ENCODE measurements at regions not wholly inside any gene's neighbourhood (a gene's known extent, or its start where the extent isn't known, plus 50 kb on each side); places are given as distances from the start of the nearest gene placed in this dataset.
"Not testable (repeated sequence)": the region's sequence is repeated elsewhere in the genome, so short reads cannot be mapped to it uniquely, and the experiment has no call there.

- H3K36me3 ChIP-seq (ENCODE audit: control insufficient read depth, insufficient read depth, low read length) = no peaks in the 10 kb centered on the region
- H3K4me3 ChIP-seq (ENCODE audit: extremely low read depth, insufficient read depth, low read length, poor library complexity, severe bottlenecking) = no peak overlapping the region
- H3K4me1 ChIP-seq (ENCODE audit: control insufficient read depth, insufficient read depth, low read length, poor library complexity, severe bottlenecking) = no peaks in the 10 kb centered on the region
- H3K9me3 ChIP-seq (ENCODE audit: control insufficient read depth, low read length) = no peaks in the 10 kb centered on the region
- 63 to 66% methylated on average over 2 to 4 of the region's 8 CpGs for WGBS, 2 experiments (ENCODE audit: insufficient coverage in 2 of 2)
- no peak overlapping the region for H3K27ac ChIP-seq (ENCODE audit: low read depth, low read length, severe bottlenecking)
Observed at GRCh38 chr5:6296524-6296923, 81.8 kb downstream of the MED10 start.

- H3K4me3 ChIP-seq (ENCODE audit: extremely low read depth, insufficient read depth, low read length, poor library complexity, severe bottlenecking) = no peak overlapping the region
- H3K36me3 ChIP-seq (ENCODE audit: control insufficient read depth, insufficient read depth, low read length) = no peaks in the 10 kb centered on the region
- H3K9me3 ChIP-seq (ENCODE audit: control insufficient read depth, low read length) = no peaks in the 10 kb centered on the region
- no peaks in the 10 kb centered on the region for H3K4me1 ChIP-seq (ENCODE audit: control insufficient read depth, insufficient read depth, low read length, poor library complexity, severe bottlenecking)
- WGBS, 2 experiments (ENCODE audit: insufficient coverage in 2 of 2) = no CpG with 5 or more reads among the region's 3 CpGs
- H3K27ac ChIP-seq (ENCODE audit: low read depth, low read length, severe bottlenecking) = no peak overlapping the region
Observed at GRCh38 chr5:6291961-6292360, 86.4 kb downstream of the MED10 start.

- Histone ChIP-seq H3K4me1 (ENCODE audit: control insufficient read depth, insufficient read depth, low read length, poor library complexity, severe bottlenecking) (no peaks in the 10 kb centered on the region), H3K4me3 (ENCODE audit: extremely low read depth, insufficient read depth, low read length, poor library complexity, severe bottlenecking) (no peak overlapping the region), H3K9me3 (ENCODE audit: control insufficient read depth, low read length) (no peaks in the 10 kb centered on the region), H3K36me3 (ENCODE audit: control insufficient read depth, insufficient read depth, low read length) (no peaks in the 10 kb centered on the region), H3K27ac (ENCODE audit: low read depth, low read length, severe bottlenecking) (no peak overlapping the region)
- 95 to 100% methylated on average over 2 to 3 of the region's 3 CpGs for WGBS, 2 experiments (ENCODE audit: insufficient coverage in 2 of 2)
Observed at GRCh38 chr5:6289239-6289638, 89.1 kb downstream of the MED10 start.

GRCh38 chr5:6287176-6287575, 91.2 kb downstream of the MED10 start:
- no peaks in the 10 kb centered on the region for H3K36me3 ChIP-seq (ENCODE audit: control insufficient read depth, insufficient read depth, low read length)
- no peak overlapping the region for H3K27ac ChIP-seq (ENCODE audit: low read depth, low read length, severe bottlenecking)
- H3K4me3 ChIP-seq (ENCODE audit: extremely low read depth, insufficient read depth, low read length, poor library complexity, severe bottlenecking) = no peak overlapping the region
- H3K4me1 ChIP-seq (ENCODE audit: control insufficient read depth, insufficient read depth, low read length, poor library complexity, severe bottlenecking) = no peaks in the 10 kb centered on the region
- 29% methylated on average over 4 of the region's 6 CpGs; no CpG with 5 or more reads in 1 of the 2 experiments for WGBS, 2 experiments (ENCODE audit: insufficient coverage in 2 of 2)
- H3K9me3 ChIP-seq (ENCODE audit: control insufficient read depth, low read length) = no peaks in the 10 kb centered on the region

- Histone ChIP-seq H3K4me3 (ENCODE audit: extremely low read depth, insufficient read depth, low read length, poor library complexity, severe bottlenecking) (no peak overlapping the region), H3K36me3 (ENCODE audit: control insufficient read depth, insufficient read depth, low read length) (no peaks in the 10 kb centered on the region), H3K9me3 (ENCODE audit: control insufficient read depth, low read length) (no peaks in the 10 kb centered on the region), H3K27ac (ENCODE audit: low read depth, low read length, severe bottlenecking) (no peak overlapping the region), H3K4me1 (ENCODE audit: control insufficient read depth, insufficient read depth, low read length, poor library complexity, severe bottlenecking) (no peaks in the 10 kb centered on the region)
- WGBS, 2 experiments (ENCODE audit: insufficient coverage in 2 of 2) = 94% methylated on average over 3 to 5 of the region's 7 CpGs
Observed at GRCh38 chr5:6286404-6286803, 91.9 kb downstream of the MED10 start.

- not testable (repeated sequence) for H3K9me3 ChIP-seq (ENCODE audit: control insufficient read depth, low read length); H3K27ac ChIP-seq (ENCODE audit: low read depth, low read length, severe bottlenecking); H3K36me3 ChIP-seq (ENCODE audit: control insufficient read depth, insufficient read depth, low read length); H3K4me1 ChIP-seq (ENCODE audit: control insufficient read depth, insufficient read depth, low read length, poor library complexity, severe bottlenecking); H3K4me3 ChIP-seq (ENCODE audit: extremely low read depth, insufficient read depth, low read length, poor library complexity, severe bottlenecking)
Observed at GRCh38 chr5:6284491-6284890, 93.9 kb downstream of the MED10 start.

GRCh38 chr5:6282352-6282751, 96.0 kb downstream of the MED10 start:
- Histone ChIP-seq H3K36me3 (ENCODE audit: control insufficient read depth, insufficient read depth, low read length) (no peaks in the 10 kb centered on the region), H3K4me3 (ENCODE audit: extremely low read depth, insufficient read depth, low read length, poor library complexity, severe bottlenecking) (no peak overlapping the region), H3K27ac (ENCODE audit: low read depth, low read length, severe bottlenecking) (no peak overlapping the region), H3K4me1 (ENCODE audit: control insufficient read depth, insufficient read depth, low read length, poor library complexity, severe bottlenecking) (no peaks in the 10 kb centered on the region), H3K9me3 (ENCODE audit: control insufficient read depth, low read length) (no peaks in the 10 kb centered on the region)
- WGBS, 2 experiments (ENCODE audit: insufficient coverage in 2 of 2) = 71% methylated on average over 1 of the region's 1 CpG; no CpG with 5 or more reads in 1 of the 2 experiments

GRCh38 chr5:6281818-6282217, 96.5 kb downstream of the MED10 start:
- no peak overlapping the region for H3K4me3 ChIP-seq (ENCODE audit: extremely low read depth, insufficient read depth, low read length, poor library complexity, severe bottlenecking)
- 57 to 71% methylated on average over 3 to 4 of the region's 4 CpGs for WGBS, 2 experiments (ENCODE audit: insufficient coverage in 2 of 2)
- H3K4me1 ChIP-seq (ENCODE audit: control insufficient read depth, insufficient read depth, low read length, poor library complexity, severe bottlenecking) = no peaks in the 10 kb centered on the region
- no peaks in the 10 kb centered on the region for H3K9me3 ChIP-seq (ENCODE audit: control insufficient read depth, low read length)
- H3K27ac ChIP-seq (ENCODE audit: low read depth, low read length, severe bottlenecking) = no peak overlapping the region
- no peaks in the 10 kb centered on the region for H3K36me3 ChIP-seq (ENCODE audit: control insufficient read depth, insufficient read depth, low read length)

GRCh38 chr5:6280425-6281100, 97.8 kb downstream of the MED10 start:
- H3K9me3 ChIP-seq (ENCODE audit: control insufficient read depth, low read length) = no peaks in the 10 kb centered on the region
- no peaks in the 10 kb centered on the region for H3K36me3 ChIP-seq (ENCODE audit: control insufficient read depth, insufficient read depth, low read length)
- H3K27ac ChIP-seq (ENCODE audit: low read depth, low read length, severe bottlenecking) = no peak overlapping the region
- 89 to 100% methylated on average over 3 to 5 of the region's 6 CpGs for WGBS, 2 experiments (ENCODE audit: insufficient coverage in 2 of 2)
- no peak overlapping the region for H3K4me3 ChIP-seq (ENCODE audit: extremely low read depth, insufficient read depth, low read length, poor library complexity, severe bottlenecking)
- H3K4me1 ChIP-seq (ENCODE audit: control insufficient read depth, insufficient read depth, low read length, poor library complexity, severe bottlenecking) = no peaks in the 10 kb centered on the region

GRCh38 chr5:6279607-6280006, 98.7 kb downstream of the MED10 start:
- Histone ChIP-seq H3K27ac (ENCODE audit: low read depth, low read length, severe bottlenecking) (no peak overlapping the region), H3K9me3 (ENCODE audit: control insufficient read depth, low read length) (no peaks in the 10 kb centered on the region), H3K4me3 (ENCODE audit: extremely low read depth, insufficient read depth, low read length, poor library complexity, severe bottlenecking) (no peak overlapping the region), H3K36me3 (ENCODE audit: control insufficient read depth, insufficient read depth, low read length) (no peaks in the 10 kb centered on the region), H3K4me1 (ENCODE audit: control insufficient read depth, insufficient read depth, low read length, poor library complexity, severe bottlenecking) (no peaks in the 10 kb centered on the region)
- WGBS, 2 experiments (ENCODE audit: insufficient coverage in 2 of 2) = 100% methylated on average over 3 of the region's 5 CpGs; no CpG with 5 or more reads in 1 of the 2 experiments

- no peak overlapping the region for H3K27ac ChIP-seq (ENCODE audit: low read depth, low read length, severe bottlenecking)
- no peaks in the 10 kb centered on the region for H3K9me3 ChIP-seq (ENCODE audit: control insufficient read depth, low read length)
- no peak overlapping the region for H3K4me3 ChIP-seq (ENCODE audit: extremely low read depth, insufficient read depth, low read length, poor library complexity, severe bottlenecking)
- H3K4me1 ChIP-seq (ENCODE audit: control insufficient read depth, insufficient read depth, low read length, poor library complexity, severe bottlenecking) = no peaks in the 10 kb centered on the region
- 71% methylated on average over 1 of the region's 2 CpGs; no CpG with 5 or more reads in 1 of the 2 experiments for WGBS, 2 experiments (ENCODE audit: insufficient coverage in 2 of 2)
- H3K36me3 ChIP-seq (ENCODE audit: control insufficient read depth, insufficient read depth, low read length) = no peaks in the 10 kb centered on the region
Observed at GRCh38 chr5:6274846-6275543, 103.4 kb downstream of the MED10 start.

Measured in mesodermal cell (in vitro differentiated cells).